MM.1S (cell line): ENCODE measurements at regions not wholly inside any gene's neighbourhood (a gene's known extent, or its start where the extent isn't known, plus 50 kb on each side); places are given as distances from the start of the nearest gene placed in this dataset.

Experiments
- CTCF ChIP-seq: fragments of 300-600 bp; sonication (generic); IDR thresholded peaks from 2 replicates; pipeline ENCODE4 v1.5.1; 2016; ENCODE audit warnings: antibody characterized with exemption, low read length, mixed read lengths
- EZH2phosphoT487 ChIP-seq: fragments of 300-600 bp; sonication (generic); IDR thresholded peaks from 2 replicates; pipeline ENCODE4 v1.6.1; 2018; ENCODE audit warnings: antibody characterized with exemption, low read length

DNA sequence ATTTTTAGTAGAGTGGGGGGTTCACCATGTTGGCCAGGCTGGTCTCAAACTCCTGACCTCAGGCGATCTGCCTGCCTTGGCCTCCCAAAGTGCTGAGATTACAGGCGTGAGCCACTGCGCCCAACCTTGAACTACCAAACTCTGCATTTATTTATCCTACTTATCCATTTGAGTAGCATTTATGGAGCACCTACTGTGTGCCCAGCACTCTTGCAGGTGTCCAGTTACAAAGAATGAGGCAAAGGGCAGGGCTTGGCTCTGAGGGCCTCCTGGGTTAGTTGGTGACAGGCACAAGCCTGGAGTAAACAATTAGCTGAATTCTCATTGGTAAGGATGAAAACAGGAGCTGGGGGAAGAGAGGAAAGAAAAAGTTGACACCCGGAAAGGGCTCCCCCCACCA, 93.4 kb upstream of the FOXP4 start:
- no peak for TF ChIP-seq CTCF
- TF ChIP-seq EZH2phosphoT487, result no peak
